ENCODE measurements at regions not wholly inside any gene's neighbourhood (a gene's known extent, or its start where the extent isn't known, plus 50 kb on each side); places are given as distances from the start of the nearest gene placed in this dataset.

DNA sequence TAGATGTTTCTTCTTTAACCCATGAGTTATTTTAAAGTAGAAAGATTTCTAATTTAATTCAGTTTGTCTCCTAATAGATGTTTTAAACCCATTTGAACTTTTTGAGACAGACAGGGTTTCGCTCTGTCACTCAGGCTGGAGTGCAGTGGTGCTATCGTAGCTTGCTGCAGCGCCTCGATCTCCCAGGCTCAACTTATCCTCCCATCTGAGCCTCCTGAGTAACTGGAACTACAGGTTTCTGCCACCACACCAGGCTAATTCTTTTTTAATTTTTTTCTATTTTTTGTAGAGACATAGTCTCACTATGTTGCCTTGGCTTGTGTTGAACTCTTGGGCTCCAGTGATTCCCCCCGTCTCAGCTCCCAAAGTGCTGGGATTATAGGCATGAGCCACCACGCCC, 53.0 kb upstream of the RAB18 start:
- DNase-seq (ENCODE audit: low spot score): no peak

DNA sequence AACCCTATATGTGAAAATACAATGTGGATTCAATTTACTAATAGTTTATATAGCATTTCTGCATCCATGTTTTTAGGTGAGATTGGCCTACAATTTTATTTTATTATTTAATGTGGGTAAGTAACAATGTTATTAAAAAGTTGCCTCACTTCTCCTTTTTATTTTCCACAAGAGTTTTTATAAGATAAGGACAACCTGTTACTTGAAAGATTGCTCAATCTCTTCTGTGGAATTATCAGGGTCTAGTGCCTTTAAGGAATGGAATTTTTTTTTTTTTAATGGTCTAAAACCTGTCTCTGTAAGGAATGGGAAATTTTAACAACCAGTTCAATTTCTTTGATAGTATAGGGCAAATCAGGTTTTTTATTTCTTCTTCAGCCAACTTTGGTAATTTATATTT, 53.9 kb upstream of the RAB18 start:
- no peak for DNase-seq (ENCODE audit: low spot score)

DNA sequence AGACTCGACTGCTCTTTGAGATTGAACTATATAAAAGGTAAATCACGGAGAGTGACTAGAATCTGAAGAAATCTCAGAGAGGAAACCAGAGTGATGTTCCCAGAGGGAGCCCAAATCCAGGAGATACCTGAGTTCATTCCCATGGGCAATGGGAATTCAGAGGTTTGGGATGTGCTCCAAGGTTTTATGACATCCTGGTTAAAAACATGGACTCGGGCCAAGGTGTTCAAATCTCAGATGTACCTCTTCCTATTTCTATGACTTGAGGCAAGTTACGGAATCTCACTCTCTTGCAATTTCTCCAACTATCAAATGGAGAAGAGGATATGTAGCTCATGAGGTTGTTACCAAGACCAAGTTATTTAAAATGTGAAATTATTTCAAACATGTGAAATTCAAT, 54.5 kb upstream of the RAB18 start:
- DNase-seq (ENCODE audit: low spot score): no peak

- no peak for DNase-seq (ENCODE audit: low spot score)
Measured at GRCh38 chr10:27448921-27449320, 55.2 kb upstream of the RAB18 start.

GRCh38 chr10:27447540-27447939, 56.6 kb upstream of the RAB18 start:
- DNase-seq (ENCODE audit: low spot score): no peak

GRCh38 chr10:27446091-27446918, 57.8 kb upstream of the RAB18 start:
- DNase-seq (ENCODE audit: low spot score): peak; percentile 14

DNA sequence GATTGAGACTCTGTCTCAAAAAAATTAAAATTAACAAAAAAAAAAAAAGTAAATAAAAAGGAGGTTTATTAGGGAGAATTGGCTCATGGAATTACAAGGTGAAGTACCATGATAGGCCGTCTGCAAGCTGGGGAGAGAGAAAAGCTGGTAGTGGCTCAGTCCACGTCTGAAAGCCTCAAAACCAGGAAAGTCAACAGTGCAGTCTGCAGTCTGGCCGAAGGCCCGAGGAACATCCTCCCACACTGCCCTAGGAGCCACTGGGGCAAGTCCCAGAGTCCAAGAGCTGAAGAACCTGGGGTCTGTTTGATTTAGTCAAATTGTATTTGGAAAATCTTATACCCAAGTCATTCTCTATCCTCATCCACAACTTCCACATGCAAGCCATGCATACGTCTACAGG, 59.0 kb upstream of the RAB18 start:
- no peak for DNase-seq (ENCODE audit: low spot score)

DNA sequence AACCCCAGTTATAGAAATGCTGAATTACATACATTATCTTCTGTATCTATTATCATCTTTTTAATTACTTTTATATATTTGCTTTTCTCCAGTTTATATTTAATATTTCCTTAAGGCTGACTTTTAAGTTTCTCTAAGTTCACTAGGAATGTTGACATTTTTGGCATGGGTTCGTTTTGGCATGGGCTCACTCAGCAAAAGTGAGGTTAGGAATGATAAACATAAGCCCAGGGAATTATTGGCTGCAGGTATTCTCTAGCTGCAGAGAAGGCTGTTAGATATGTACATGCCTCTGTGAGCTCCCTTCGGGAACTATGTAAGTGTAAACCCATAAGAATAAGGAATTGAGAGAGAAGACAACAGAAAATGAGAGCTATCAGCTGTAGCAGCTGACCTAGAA, 63.6 kb upstream of the RAB18 start:
- no peak for DNase-seq (ENCODE audit: low spot score)

GRCh38 chr10:27440021-27440420, 64.1 kb upstream of the RAB18 start:
- DNase-seq (ENCODE audit: low spot score): no peak

GRCh38 chr10:27439101-27439500, 65.0 kb upstream of the RAB18 start:
- no peak for DNase-seq (ENCODE audit: low spot score)

DNA sequence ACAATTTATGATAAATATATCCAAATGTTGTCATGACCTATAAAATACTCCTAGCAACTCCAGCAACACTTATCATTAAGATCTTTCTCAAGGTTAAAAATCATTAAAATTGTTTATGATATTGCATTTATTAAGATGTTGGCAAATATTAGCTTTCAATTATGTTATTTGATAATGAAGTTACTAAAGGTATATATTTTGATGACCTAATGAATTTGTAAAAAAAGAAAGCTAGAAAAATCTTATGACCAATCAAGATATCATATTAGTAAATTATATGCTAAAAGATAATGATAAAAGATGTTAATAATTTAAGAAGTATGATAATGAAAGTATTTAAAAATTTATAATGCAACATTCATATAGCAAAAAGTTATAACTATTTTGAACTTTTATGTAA, 66.3 kb upstream of the RAB18 start:
- DNase-seq (ENCODE audit: low spot score): no peak

GRCh38 chr10:27436710-27437109, 67.4 kb upstream of the RAB18 start:
- no peak for DNase-seq (ENCODE audit: low spot score)

- no peak for DNase-seq (ENCODE audit: low spot score)
Measured at GRCh38 chr10:27433976-27434375, 70.1 kb upstream of the RAB18 start.

DNA sequence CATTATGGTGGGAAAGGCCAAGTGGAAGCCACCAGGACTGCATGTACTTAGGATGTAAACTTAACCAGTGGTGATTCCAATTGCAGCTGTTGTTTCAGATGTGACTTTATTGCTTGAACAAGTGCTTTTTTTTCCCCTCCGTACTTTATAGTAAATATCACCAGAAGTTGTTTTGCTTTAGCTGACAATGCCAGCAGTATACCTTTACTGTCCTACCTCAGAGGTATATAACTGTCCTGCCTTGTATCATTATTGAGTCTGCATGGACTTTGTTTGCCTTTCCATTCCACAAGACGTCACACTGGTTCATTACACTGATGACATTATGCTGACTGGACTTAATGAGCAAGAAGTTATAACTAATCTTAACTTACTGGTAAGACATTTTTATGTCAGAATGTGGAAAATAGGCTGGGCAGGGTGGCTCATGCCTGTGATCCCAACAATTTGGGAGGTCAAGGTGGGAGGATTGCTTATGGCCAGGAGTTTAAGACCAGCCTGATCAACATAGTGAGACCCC, 77.1 kb upstream of the RAB18 start:
- no peak for DNase-seq (ENCODE audit: low spot score)

DNA sequence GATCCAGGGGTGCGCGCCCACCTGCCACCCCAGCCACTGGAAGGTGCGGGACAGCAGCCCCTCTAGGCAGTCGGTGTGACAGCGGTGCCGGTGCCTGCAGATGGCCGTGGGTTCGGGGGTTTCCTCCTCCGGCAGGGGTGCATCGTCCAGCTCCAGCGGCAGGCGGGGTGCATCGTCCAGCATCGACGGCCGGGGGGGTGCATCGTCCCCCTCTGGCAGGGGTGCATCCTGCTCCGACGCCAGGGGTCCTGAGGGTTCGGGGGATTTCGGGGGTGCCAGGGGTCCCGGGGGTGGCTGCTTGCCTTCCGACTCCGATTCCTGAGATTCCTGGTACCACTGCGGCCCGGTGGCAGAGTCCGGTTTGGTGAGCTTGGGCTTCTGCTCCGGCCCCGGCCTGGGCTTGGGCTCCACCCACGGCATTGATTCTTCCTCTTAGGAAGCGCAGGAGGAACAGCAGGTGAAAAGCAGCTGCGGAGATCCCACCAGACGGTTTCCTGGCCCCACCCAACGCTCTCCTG, 90.2 kb upstream of the RAB18 start:
- no peak for DNase-seq (ENCODE audit: low spot score)

- no peak for DNase-seq (ENCODE audit: low spot score)
Measured at GRCh38 chr10:27413387-27413786, 90.7 kb upstream of the RAB18 start.

- no peak for DNase-seq (ENCODE audit: low spot score)
Measured at GRCh38 chr10:27410153-27410552, 94.0 kb upstream of the RAB18 start.

- DNase-seq (ENCODE audit: low spot score): no peak
Measured at GRCh38 chr10:27407271-27407670, 96.8 kb upstream of the RAB18 start.

GRCh38 chr10:27399871-27400270, 104.2 kb upstream of the RAB18 start:
- DNase-seq (ENCODE audit: low spot score): no peak

DNA sequence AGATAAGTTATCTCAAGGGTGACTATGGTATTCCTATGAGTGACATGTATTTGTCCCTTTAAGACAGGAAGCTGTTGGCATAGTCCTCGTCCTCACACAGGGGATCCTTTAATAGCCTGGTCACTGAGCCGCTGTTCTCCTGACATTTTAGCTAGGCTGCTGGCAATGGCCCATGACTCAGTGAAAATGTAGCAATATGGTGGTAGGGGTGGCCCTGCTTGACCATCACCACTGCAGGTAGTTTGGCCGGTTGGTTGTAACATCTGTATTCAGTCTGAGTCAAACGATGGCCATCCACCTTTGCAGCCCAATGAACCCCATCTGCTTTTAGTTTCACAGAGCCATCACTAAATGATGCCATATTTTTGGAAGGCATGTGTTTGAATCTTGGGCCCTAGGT, 110.1 kb upstream of the RAB18 start:
- no peak for DNase-seq (ENCODE audit: low spot score)

DNA sequence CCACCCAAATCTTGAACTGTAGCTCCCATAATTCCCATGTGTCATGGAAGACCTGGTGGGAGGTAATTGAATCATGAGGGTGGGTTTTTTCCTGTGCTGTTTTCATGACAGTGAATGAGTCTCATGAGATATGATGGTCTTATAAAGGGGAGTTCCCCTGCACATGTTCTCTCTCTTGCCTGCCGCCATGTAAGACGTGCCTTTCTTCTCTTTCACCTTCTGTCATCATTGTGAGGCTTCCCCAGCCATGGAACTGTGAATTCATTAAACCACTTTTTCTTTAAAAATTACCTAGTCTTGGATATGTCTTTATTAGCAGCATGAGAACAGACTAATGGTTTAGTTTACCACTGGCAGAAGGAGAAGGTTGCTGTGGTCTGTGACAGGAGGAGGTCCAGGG, 111.5 kb upstream of the RAB18 start:
- DNase-seq (ENCODE audit: low spot score): no peak

- DNase-seq (ENCODE audit: low spot score): no peak
Measured at GRCh38 chr10:27391916-27392315, 112.2 kb upstream of the RAB18 start.

GRCh38 chr10:27391325-27391724, 112.8 kb upstream of the RAB18 start:
- DNase-seq (ENCODE audit: low spot score): no peak

GRCh38 chr10:27390681-27391080, 113.4 kb upstream of the RAB18 start:
- no peak for DNase-seq (ENCODE audit: low spot score)
